ENCODE measurements at regions not wholly inside any gene's neighbourhood (a gene's known extent, or its start where the extent isn't known, plus 50 kb on each side); places are given as distances from the start of the nearest gene placed in this dataset.

DNA sequence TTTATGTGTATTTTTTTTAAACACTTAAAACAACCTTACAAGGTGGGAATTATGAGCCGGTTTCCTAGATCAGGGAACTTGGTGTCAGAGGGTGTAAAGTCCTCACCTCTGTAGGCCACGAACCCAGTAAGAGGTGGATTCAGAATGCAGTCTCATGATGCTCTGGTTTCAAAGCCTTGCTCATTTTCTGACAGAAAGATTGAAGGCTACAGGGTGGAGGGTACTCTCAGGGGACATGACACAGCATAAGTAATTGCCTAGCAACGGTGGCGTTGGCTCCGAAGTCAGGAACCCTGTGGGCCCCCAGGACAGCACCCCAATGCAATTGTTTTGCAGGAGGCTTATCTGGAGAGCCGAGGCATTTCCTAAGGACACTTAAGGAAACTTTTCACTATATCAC is 794.7 kb downstream of the EFNB2 start:
- TF ChIP-seq POLR2A (IDR thresholded peaks at IDR 0.05) (no peak), CTCF (IDR thresholded peaks at IDR 0.05) (no peak)

Data from right lobe of liver (tissue), 4 donors.